GM21723 (cell line): ENCODE measurements at regions not wholly inside any gene's neighbourhood (a gene's known extent, or its start where the extent isn't known, plus 50 kb on each side); places are given as distances from the start of the nearest gene placed in this dataset.
"Not testable (repeated sequence)": the region's sequence is repeated elsewhere in the genome, so short reads cannot be mapped to it uniquely, and the experiment has no call there.

Experiments
- ATAC-seq: cut with Tn5 transposase; IDR thresholded peaks from one replicate; pipeline ENCODE4 v1.9.1; 2021; ENCODE audit warnings: mild to moderate bottlenecking, moderate library complexity; ENCODE audit not compliant: unreplicated experiment

DNA sequence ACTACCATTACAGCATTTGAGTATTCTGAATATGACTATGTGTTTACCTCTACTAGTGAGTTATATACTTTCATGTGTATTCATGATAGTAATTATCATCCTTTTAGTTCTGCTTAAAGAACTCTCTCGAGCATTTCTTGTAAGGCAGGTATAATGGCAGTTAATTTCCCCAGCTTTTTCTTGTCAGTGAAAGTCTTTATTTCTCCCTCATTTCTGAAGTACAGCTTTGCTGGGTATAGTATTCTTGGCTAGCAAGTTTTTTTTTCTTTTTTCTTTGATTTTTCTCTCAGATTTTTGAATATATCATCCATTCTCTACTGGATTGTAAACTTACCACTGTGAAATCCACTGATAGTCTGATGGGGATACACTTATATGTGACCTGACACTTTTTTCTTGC, 165.9 kb upstream of the ARHGAP5 start:
- no peak for ATAC-seq

DNA sequence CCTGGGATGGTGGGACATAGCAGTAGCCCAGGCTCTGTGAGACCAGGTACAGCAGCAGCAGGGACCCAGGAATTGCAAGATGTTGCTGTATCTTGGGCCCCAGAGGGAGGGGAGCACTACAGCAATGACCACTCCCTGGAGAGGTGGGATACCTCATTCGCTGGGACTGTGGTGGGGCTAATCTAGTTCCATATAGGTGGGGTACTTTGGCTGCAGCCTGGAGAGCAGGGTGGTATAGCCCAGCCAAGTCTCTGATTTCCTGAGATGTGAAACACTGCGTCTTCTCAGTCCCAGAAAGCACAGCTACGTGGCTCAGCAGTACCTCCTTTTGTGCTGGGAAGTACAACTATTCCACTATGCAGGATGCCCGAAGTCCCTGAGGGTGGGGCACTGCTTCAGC, 163.7 kb upstream of the ARHGAP5 start:
- no peak for ATAC-seq

DNA sequence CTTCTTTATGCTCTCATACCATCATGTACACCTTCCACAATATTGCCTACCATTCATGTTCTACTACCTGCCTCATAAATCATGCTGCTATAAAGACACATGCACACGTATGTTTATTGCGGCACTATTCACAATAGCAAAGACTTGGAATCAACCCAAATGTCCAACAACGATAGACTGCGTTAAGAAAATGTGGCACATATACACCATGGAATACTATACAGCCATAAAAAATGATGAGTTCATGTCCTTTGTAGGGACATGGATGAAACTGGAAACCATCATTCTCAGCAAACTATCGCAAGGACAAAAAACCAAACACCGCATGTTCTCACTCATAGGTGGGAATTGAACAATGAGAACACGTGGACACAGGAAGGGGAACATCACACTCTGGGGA, 158.8 kb upstream of the ARHGAP5 start:
- not testable (repeated sequence) for ATAC-seq

GRCh38 chr14:31920001-31920400, 157.1 kb upstream of the ARHGAP5 start:
- ATAC-seq, result no peak

DNA sequence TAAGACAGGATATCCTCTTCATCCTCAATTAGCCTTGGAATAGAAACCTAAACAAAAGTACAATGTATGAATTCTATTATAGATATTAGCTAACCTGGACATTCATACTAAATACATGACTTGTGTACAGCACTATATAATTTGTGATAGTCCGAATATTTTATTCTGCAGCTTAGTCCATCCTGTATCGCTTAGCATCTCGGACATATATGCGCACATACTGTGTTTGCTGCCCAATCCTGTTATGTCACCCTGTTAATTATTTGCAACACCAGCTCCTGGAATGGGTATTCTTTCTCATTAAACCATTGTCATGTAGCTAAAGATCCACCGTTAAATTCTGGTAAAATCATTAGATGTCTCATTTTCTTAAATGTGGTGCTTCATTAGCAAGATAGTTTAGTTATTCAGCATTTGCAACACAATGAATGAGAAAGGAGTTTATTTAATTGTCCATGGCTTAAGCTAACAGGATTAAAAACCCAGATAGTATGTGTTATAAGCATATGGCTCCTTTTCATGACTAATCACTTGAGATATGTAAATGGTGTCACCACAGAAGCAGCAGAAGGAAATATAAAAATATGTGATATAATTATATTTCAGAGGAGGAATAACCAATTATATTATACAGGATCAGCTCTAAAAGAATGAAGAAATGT, 156.0 kb upstream of the ARHGAP5 start:
- ATAC-seq, result no peak

- ATAC-seq, result no peak
Observed at GRCh38 chr14:31921721-31922120, 155.4 kb upstream of the ARHGAP5 start.

- ATAC-seq, result no peak
Observed at GRCh38 chr14:31926123-31926522, 151.0 kb upstream of the ARHGAP5 start.

DNA sequence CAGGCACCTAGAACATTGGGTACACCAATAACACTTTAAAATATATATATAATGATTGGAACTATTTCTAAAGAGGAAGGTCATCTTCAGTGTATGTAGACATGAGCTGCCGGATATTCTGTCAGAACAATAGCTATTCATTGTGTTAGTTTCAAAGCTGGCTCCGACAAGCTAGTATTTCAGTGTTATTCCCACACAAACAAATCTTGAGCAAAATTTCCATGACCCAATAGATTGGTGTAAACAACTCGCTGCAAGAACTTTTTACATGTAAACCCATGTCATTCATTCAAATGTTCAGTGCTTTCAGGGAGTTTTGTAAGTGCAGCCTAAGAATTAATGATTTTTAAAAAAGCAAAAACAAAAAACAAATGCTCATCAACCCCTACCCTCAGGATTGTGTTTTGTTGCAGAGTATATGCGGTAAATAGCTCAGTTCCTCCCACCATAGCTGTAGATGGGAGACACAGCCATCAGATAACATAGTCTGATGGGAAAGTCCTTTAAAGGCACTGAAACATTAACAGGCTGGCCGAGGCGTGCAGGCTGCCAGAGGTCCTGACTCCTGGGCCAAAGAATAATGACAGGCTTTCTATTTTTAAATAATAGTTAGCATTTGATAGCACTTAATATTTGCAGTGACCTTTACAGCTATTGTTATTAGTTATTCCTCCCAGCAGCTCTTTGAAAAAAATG, 150.3 kb upstream of the ARHGAP5 start:
- no peak for ATAC-seq

DNA sequence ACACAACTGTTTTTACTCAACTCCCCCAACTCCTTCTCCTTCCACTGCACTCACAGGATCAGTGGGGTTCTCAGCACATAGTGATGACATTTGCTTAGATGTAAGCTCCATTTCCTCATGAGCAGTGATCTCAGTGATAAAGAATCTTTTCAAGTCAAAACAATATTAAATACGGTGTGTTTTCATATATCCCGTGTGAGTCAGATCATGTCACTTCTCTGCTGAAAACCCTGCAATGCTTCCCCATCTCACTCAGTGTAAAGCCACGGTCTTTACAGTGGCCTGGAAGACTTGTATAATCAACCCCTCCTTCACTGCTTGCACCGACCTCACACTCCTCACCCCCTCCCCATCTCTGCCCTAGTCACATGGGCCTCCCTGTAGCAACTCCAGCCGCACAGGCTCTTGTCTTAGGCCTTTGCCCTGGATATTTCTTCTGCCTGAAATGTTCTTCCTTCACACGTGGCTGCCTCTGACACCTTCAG, 149.7 kb upstream of the ARHGAP5 start:
- ATAC-seq, result no peak

DNA sequence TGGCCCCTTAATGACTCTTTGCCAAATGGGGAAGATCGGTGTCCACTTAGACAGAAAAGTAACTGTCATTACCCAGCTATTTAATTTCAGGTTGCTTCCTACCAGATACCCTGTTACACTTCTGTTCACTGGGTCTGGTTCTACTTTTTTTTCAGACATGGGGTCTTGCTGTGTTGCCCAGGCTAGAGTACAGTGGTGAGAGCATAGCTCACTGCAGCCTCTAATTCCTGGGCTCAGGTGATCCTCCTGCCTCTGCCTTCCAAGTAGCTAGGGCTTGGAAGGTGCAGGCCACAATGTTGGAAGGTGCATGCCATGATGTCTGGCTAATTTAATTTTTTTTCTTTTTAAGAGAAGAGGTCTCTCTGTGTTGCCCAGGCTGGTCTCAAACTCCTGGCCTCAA, 147.0 kb upstream of the ARHGAP5 start:
- ATAC-seq, result no peak

GRCh38 chr14:31930493-31931240, 146.4 kb upstream of the ARHGAP5 start:
- ATAC-seq, result no peak

DNA sequence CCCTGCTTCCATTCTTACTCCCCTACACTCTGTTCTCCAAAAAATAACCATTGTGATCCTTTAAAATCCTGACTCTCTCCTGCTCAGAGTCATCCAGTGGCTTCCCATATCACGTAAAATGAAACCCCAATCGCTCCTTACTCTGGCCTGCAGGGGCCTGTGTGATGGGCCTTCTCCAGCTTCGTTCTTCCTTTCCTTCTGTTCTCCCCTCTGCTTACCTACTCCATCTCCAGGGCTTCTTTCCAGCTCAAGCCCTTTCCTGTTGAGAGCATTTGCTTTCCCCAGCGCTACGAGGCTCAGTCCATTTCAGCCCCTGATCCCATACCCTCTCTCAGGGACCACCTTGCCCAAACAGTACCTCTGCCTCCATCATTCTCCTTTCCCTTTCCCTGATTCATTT, 144.4 kb upstream of the ARHGAP5 start:
- ATAC-seq, result no peak

DNA sequence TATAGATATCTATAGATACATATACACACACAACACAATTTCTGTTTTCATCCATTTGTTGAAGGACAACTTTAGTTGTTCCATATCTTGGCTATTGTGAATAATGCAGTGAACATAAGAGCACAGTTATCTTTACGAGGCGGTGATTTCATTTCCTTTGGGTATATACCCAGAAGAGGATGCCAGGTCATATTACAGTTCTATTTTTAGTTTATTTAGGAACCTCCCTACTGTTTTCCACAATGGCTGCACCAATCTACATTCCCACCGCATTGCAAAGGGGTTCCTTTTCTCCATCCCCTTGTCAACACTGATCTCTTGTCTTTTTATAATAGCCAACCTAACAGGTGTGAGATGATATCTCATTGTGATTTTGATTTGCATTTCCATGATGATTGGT, 143.4 kb upstream of the ARHGAP5 start:
- ATAC-seq, result no peak

GRCh38 chr14:31934767-31935266, 142.3 kb upstream of the ARHGAP5 start:
- no peak for ATAC-seq

- no peak for ATAC-seq
Observed at GRCh38 chr14:31935391-31935790, 141.7 kb upstream of the ARHGAP5 start.

- ATAC-seq, result no peak
Observed at GRCh38 chr14:31936115-31936514, 141.0 kb upstream of the ARHGAP5 start.

DNA sequence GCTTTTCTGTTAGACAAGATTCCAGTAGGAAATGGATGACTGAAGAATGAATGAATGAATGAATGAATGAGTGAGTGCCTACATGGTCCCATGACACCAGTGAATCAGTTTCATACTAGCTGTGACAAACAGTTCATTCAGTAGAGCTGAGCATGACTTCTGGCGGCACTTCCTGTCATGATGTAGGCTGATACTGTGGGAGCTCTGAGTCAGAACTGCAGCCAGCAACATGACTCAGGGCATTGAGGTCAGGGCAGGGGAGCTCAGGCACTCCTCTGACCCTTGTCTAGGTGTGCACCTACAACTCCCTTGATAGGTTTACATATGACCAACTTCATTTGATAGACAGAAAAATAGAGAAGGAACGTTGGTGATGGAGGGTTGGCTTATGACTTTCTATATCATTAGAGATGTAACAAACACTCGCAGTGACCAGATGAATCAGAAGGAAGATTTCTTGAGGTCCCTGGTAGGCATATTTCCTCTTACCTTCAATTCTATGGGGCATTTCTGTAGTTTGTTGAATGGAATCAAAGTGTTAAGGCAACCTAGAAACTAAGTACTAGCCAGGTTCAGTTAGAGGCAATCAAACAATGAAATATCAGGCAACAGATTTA, 139.3 kb upstream of the ARHGAP5 start:
- ATAC-seq, result peak; percentile 100

DNA sequence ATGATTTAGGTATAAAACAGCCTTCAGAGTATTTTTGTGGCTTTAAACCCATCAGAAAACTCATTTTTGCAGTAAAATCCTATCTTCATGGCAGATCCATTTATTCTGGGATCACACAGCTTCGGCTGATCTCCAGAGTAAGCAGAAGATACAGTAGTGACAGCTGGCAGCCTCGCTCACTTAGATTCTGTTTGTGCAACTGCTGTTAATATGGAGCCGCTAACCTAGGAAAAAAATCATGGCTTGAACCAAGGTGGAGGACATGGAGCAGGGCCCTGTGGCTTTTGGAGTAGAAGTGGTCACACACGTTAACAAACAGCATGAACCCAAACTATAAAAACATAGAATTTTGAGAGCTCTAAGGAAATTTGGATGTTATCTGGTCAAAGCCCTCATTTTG, 137.2 kb upstream of the ARHGAP5 start:
- no peak for ATAC-seq

GRCh38 chr14:31941487-31941886, 135.6 kb upstream of the ARHGAP5 start:
- no peak for ATAC-seq

DNA sequence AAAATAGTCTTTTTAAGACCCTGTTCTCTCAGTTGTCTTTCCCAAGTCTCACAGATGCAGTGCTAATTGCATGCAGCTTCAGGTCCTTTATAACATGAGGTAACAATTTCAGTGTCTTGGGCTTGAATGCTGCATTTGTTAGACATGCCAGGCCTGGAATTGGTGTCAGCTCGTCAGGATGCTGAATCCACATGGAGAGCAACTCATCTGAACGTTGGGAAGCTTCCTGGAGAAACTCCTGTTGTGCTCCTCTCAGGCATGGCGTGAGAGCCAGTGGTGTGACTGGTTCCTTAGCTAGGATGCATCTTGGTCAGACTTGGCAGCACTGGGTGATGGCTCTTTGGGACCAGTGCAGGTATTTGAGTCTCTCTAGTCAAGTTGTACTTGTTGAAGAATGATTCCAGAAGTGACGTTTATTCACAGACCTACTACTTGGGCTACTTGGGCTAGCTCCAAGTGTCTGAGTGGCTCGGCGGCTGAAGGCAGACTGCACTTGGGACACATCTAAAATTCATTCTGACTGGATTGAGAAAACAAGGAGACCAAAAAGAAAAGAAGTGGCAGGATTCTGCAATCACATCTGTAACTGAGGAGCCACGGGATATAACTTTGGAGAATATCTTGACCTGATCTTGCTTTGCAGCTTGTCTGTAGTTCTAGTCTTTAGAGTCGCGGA, 134.8 kb upstream of the ARHGAP5 start:
- ATAC-seq, result no peak
